Psoas muscle (tissue), 7 donors: ENCODE measurements at regions not wholly inside any gene's neighbourhood (a gene's known extent, or its start where the extent isn't known, plus 50 kb on each side); places are given as distances from the start of the nearest gene placed in this dataset.
A peak's percentile ranks its signal among the peaks of the same experiment; 100 is the strongest.
"Not testable (repeated sequence)": the region's sequence is repeated elsewhere in the genome, so short reads cannot be mapped to it uniquely, and the experiment has no call there.

Experiments
- ATAC-seq, 4 donors: fragments of 200-7000 bp; cut with Tn5 transposase; one replicate each; pipeline ENCODE4 v1.9.1; 2020; ENCODE audit warnings: moderate library complexity in 3 of 4, mild to moderate bottlenecking in 2 of 4
- DNase-seq, 2 donors: peaks; one replicate each; pipeline ENCODE4 v3.0.0-alpha.2; 2020
- H3K27ac ChIP-seq: fragments of 200-600 bp; one replicate; pipeline ENCODE4 v1.8.0; 2022
- H3K27me3 ChIP-seq, 3 donors: fragments of 200-600 bp in 1 of 3; one replicate each; pipeline versions ENCODE4 v1.6.1 to v1.8.0; 2013 to 2022; ENCODE audit warnings: low read length in 2 of 3, mild to moderate bottlenecking in 2 of 3, moderate library complexity in 1 of 3; ENCODE audit not compliant: insufficient read depth in 3 of 3
- H3K36me3 ChIP-seq, 2 donors: fragments of 200-600 bp in 1 of 2; one replicate each; pipeline versions ENCODE4 v1.6.1 to v1.8.0; 2013 to 2022; ENCODE audit warnings: low read depth in 1 of 2, mild to moderate bottlenecking in 1 of 2, moderate library complexity in 1 of 2; ENCODE audit not compliant: insufficient read depth in 1 of 2
- H3K4me1 ChIP-seq: fragments of 200-600 bp; one replicate; pipeline ENCODE4 v1.8.0; 2022
- H3K4me3 ChIP-seq: fragments of 200-600 bp; one replicate; pipeline ENCODE4 v1.8.0; 2022; ENCODE audit warnings: mild to moderate bottlenecking
- H3K9me3 ChIP-seq: fragments of 200-600 bp; one replicate; pipeline ENCODE4 v1.8.0; 2022
- WGBS, 3 donors: extraction: QIAGEN DNeasy Blood & Tissue Kit; methylation state at CpG; one replicate each; pipeline versions ENCODE4 v1.1.6 to v1.1.7; 2013; 5-methylcytosine and 5-hydroxymethylcytosine counted together
- intact Hi-C, 2 donors: fragments of 100-400 bp; cut with DNase I; formaldehyde crosslinking; loops; one replicate each; pipeline versions ENCODE4 v1.11.0 to v1.14.2; 2022
- TF ChIP-seq, protein P1 (sequence below): fragments of 200-600 bp; IDR thresholded peaks from one replicate; pipeline ENCODE4 v1.8.0; 2022; ENCODE audit warnings: antibody characterized with exemption
- donor health status: healthy with polysubstance abuse.
- donor health status: DM: no; HTN: no; CAD: no; lungs with moderate emphysema.
- donor health status: Bipolar disorder and iron deficiency.
- donor health status: healthy.
- donor health status: DM: yes; HTN: yes; CAD: no.
- donor health status: DM: no; HTN: no; CAD: no.
- donor health status: DM: yes; HTN: yes; CAD: no.

DNA sequence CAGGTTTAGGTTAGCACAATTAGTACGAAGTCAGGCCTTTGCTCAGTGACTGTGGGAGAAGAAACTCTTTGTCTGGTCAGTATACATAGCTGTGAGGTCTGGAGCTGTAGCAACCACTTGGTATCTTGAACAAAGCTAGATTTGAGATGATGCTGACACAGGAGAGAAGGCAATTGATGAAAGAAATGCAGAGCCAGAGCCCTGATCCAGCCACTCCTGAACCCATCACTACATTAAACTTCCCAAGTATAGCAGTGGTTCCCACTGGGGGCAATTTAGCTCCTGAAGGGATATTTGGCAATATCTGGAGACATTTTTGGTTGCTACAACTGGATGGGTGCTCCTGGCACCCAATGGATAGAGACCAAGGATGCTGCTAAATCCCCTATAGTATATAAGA, 143.9 kb upstream of the SPRED2 start:
- H3K27me3 ChIP-seq = no peaks in the 10 kb centered on the region
- ATAC-seq (no peak), DNase-seq (no peak)
- TF ChIP-seq, protein P1, sequence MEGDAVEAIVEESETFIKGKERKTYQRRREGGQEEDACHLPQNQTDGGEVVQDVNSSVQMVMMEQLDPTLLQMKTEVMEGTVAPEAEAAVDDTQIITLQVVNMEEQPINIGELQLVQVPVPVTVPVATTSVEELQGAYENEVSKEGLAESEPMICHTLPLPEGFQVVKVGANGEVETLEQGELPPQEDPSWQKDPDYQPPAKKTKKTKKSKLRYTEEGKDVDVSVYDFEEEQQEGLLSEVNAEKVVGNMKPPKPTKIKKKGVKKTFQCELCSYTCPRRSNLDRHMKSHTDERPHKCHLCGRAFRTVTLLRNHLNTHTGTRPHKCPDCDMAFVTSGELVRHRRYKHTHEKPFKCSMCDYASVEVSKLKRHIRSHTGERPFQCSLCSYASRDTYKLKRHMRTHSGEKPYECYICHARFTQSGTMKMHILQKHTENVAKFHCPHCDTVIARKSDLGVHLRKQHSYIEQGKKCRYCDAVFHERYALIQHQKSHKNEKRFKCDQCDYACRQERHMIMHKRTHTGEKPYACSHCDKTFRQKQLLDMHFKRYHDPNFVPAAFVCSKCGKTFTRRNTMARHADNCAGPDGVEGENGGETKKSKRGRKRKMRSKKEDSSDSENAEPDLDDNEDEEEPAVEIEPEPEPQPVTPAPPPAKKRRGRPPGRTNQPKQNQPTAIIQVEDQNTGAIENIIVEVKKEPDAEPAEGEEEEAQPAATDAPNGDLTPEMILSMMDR = no peak
- intact Hi-C loops = no loop called here
- no peaks in the 10 kb centered on the region for H3K36me3 ChIP-seq
- H3K9me3 ChIP-seq = no peaks in the 10 kb centered on the region
- no peaks in the 10 kb centered on the region for H3K4me1 ChIP-seq
- 93 to 97% (median 94%) methylated on average over 1 of the region's 1 CpG for WGBS, 3 donors
- no peak overlapping the region for H3K27ac ChIP-seq
- H3K4me3 ChIP-seq = no peak overlapping the region

DNA sequence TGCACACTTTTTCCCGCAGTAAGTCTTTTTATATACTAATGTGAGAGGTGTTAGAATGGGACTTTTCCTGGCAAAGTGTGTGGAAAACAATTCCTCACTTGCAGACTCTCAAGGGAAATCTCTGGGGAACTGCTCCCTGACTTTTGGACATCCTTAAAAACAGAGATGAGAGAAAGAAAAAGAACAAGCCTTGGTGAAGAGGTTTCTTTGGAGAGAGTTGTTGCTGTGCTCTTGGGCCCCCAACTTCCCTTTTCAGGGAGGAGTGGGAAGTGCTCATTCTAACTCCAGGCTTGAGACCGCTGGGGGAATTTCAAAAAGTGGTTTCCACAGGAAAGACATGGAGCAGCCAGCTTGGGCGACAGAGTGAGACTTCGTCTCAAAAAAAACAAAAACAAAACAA, 142.6 kb upstream of the SPRED2 start:
- no peaks in the 10 kb centered on the region for H3K27me3 ChIP-seq
- no peak overlapping the region for H3K4me3 ChIP-seq
- intact Hi-C loops = loop anchor here in 1 of 2 donors (5.0 kb wide), 2 partner anchors 308 to 513 kb away; no protein-coding TSS in a partner anchor
- H3K27ac ChIP-seq = no peak overlapping the region
- no peaks in the 10 kb centered on the region for H3K4me1 ChIP-seq
- WGBS, 3 donors = 38 to 58% (median 46%) methylated on average over 4 of the region's 4 CpGs
- H3K9me3 ChIP-seq = no peaks in the 10 kb centered on the region
- ATAC-seq (no peak), DNase-seq (no peak)
- TF ChIP-seq, protein P1 = no peak
- H3K36me3 ChIP-seq = no peaks in the 10 kb centered on the region

DNA sequence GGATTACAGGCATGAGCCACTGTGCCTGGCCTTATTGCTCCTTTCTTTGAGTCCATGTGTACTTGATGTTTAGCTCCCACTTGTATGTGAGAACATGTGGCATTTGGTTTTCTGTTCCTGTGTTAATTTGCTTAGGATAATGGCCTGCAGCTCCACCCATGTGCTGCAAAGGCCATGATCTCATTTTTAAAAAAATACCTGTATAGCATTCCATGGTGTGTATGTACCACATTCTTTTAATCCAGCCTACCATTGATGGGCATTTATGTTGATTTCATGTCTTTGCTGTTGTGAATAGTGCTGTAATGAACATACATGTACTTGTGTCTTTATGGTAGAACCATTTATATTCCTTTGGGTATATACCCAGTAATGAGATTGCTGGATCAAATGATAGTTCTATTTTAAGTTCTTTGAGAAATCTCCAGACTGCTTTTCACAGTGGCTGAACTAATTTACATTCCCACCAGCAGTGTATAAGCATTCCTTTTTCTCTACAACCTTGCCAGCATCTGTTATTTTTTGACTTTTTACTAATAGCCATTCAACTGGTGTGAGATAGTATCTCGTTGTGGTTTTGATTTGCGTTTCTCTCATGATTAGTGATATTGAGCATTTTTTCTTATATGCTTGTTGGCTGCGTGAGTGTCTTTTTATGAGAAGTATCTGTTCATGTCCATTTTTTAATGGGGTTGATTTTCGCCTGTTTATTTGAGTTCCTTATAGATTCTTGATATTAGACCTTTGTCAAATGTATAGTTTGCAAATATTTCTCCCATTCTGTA, 136.4 kb upstream of the SPRED2 start:
- H3K9me3 ChIP-seq, H3K4me3 ChIP-seq, H3K4me1 ChIP-seq, DNase-seq, intact Hi-C loops, H3K27me3 ChIP-seq, H3K36me3 ChIP-seq, ATAC-seq, H3K27ac ChIP-seq: not testable (repeated sequence)
- 71 to 78% (median 78%) methylated on average over 4 of the region's 4 CpGs for WGBS, 3 donors

DNA sequence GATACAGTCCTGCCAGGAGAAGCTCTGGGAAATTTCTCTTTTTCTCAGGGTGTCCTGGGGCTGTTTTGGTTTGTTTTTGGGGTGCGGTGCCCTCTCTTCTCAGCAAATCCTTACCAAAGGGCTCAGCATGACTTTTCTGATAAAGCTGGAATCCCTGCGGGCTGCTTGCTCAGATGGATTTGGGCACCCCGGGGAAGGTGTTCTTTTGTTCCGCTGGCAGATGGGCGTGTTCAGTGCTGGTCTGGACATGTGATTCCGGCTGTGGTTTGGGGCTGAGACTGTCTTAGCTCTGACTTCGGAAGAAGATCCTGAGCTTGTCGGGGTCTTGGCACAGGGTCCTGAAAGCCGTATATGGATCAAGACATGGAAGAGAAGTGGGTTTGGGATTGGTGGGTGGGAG, 134.2 kb upstream of the SPRED2 start:
- H3K36me3 ChIP-seq = no peaks in the 10 kb centered on the region
- DNase-seq (no peak), ATAC-seq (peak in 1 of 4 donors; percentile 16)
- no peaks in the 10 kb centered on the region for H3K9me3 ChIP-seq
- TF ChIP-seq, protein P1 = no peak
- intact Hi-C loops = no loop called here
- H3K27me3 ChIP-seq = no peaks in the 10 kb centered on the region
- no peak overlapping the region for H3K4me3 ChIP-seq
- no peak overlapping the region for H3K27ac ChIP-seq
- 50 to 60% (median 56%) methylated on average over 9 of the region's 9 CpGs for WGBS, 3 donors
- H3K4me1 ChIP-seq = peaks cover 6% of the 10 kb centered on the region

DNA sequence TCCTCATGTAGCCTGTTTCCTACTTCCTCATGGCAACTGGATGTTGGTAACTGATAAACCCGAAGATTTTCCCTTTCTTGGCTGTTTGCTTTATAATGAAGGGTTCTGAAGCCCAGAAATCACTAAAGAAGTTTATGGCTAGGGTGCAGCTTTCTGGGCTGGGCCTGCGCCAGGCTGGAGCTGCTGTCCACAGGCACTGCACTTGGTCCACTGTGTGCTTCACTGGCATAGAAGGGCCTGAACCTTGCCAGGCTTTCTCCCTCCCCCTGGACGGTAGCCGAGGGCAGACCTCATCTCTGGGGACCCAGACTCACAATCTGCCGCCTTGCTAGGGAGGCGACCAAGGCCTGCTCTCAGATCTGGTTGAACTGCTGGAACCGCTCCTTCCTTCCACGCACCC, 133.3 kb upstream of the SPRED2 start:
- WGBS, 3 donors = 59 to 74% (median 61%) methylated on average over 8 of the region's 8 CpGs
- Histone ChIP-seq H3K4me3 (no peak overlapping the region), H3K4me1 (peaks cover 6% of the 10 kb centered on the region), H3K27me3 (no peaks in the 10 kb centered on the region), H3K36me3 (no peaks in the 10 kb centered on the region), H3K27ac (no peak overlapping the region), H3K9me3 (no peaks in the 10 kb centered on the region)
- TF ChIP-seq, protein P1 = no peak
- intact Hi-C loops = no loop called here
- ATAC-seq = no peak
- no peak for DNase-seq
